ENCODE measurements at regions not wholly inside any gene's neighbourhood (a gene's known extent, or its start where the extent isn't known, plus 50 kb on each side); places are given as distances from the start of the nearest gene placed in this dataset.

- H3K4me3 ChIP-seq (ENCODE audit: low read depth, low read length) = no peak overlapping the region
- no peak for TF ChIP-seq CTCF (IDR thresholded peaks at IDR 0.05; ENCODE audit: insufficient read depth, low read length)
- DNase-seq (ENCODE audit: low read depth) = no peak
Observed at GRCh38 chr6:149153693-149154092, 163.8 kb upstream of the TAB2 start.

GRCh38 chr6:149154261-149154821 is 163.2 kb upstream of the TAB2 start:
- H3K4me3 ChIP-seq (ENCODE audit: low read depth, low read length) = no peak overlapping the region
- no peak for DNase-seq (ENCODE audit: low read depth)
- TF ChIP-seq CTCF (IDR thresholded peaks at IDR 0.05; ENCODE audit: insufficient read depth, low read length) = no peak

DNA sequence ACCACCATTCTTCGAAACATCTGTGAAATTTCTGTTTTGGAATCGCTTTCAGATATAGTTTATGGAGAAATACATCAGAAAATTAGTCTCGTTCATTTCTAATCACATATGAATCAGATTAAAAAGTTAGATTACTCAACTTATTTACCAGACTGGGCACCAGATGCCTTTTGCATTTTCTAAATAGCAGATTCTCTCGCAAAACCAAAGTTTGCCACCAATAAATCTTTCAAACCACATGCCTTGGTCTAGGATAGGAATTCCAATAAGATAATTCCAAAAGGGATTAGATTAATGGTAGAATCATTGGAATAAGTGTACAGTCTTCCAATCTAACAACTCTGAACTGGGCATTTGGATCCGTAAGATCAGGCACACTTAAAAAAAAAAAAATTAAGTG is 160.4 kb upstream of the TAB2 start:
- TF ChIP-seq CTCF (IDR thresholded peaks at IDR 0.05; ENCODE audit: insufficient read depth, low read length) = no peak
- no peak for DNase-seq (ENCODE audit: low read depth)
- H3K4me3 ChIP-seq (ENCODE audit: low read depth, low read length) = no peak overlapping the region

DNA sequence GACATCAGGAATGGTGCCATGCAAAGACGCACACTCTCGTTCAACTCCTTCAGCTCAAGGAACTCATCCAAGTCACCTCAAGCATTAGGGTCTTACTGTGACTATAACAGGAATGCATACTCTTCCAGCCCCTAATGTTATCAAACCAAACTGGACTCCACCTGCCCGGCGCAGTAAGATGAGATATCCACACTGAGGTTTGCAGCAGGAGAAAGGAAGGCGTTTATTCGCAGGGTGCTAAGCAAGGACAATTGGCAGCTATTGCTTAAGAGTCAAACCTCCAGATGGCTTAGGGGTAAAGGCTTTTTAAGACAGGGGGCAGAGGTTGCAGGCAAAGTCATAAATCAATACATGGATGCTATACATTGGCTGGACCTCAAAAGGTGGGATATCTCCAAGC is 159.4 kb upstream of the TAB2 start:
- no peak for TF ChIP-seq CTCF (IDR thresholded peaks at IDR 0.05; ENCODE audit: insufficient read depth, low read length)
- no peak for DNase-seq (ENCODE audit: low read depth)

GRCh38 chr6:149160943-149161342 is 156.6 kb upstream of the TAB2 start:
- TF ChIP-seq CTCF (IDR thresholded peaks at IDR 0.05; ENCODE audit: insufficient read depth, low read length) = no peak
- no peak overlapping the region for H3K4me3 ChIP-seq (ENCODE audit: low read depth, low read length)
- no peak for DNase-seq (ENCODE audit: low read depth)

More for the DNA sequence above, 159.4 kb upstream of the TAB2 start:
- H3K4me3 ChIP-seq (ENCODE audit: low read depth, low read length) = no peak overlapping the region

DNA sequence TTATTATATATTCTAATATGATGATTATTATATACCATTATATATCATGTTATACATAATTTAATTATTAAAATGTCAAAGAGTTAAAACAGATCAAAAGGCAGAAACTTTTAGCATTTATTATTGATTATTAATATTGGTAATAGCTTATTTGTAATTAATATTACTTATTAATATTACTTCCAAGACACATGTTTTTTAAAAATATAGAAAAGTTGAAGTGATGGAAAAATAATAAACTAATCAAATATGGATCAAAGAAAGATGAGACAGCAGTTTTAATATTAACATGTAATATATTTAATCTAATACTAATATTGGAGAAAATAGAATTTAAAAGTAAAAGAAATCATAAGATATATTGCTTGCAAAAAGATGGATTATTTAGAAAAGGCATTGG is 154.6 kb upstream of the TAB2 start:
- H3K4me3 ChIP-seq (ENCODE audit: low read depth, low read length) = no peak overlapping the region
- DNase-seq (ENCODE audit: low read depth) = no peak
- TF ChIP-seq CTCF (IDR thresholded peaks at IDR 0.05; ENCODE audit: insufficient read depth, low read length) = no peak

DNA sequence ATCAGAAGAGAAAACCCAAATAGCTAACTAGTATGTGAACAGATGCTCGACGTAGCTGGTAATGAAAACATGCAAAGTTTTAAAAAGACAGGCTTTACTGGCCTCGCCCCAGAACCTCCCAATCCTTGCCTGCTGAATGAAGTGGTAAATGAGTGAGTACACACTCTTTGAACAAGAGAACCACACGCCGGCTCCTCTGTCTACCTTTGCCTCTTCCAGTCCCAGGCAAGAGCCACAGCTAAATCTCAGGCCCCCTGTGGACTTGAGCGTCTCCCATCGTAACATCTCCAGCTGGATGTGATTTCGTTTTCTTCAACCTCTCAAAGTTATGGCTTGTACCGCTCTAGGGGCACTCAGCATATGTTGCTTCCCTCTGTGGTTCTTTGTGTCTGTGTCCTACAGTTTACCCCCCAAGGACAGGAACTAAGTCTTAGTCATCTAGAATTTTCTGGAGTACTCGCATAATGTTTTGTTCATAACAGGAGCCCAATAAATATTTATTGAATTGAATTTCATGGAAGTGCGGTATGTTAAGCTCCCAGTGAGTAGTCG is 153.2 kb upstream of the TAB2 start:
- H3K4me3 ChIP-seq (ENCODE audit: low read depth, low read length) = no peak overlapping the region
- no peak for TF ChIP-seq CTCF (IDR thresholded peaks at IDR 0.05; ENCODE audit: insufficient read depth, low read length)

More for the DNA sequence above, 153.2 kb upstream of the TAB2 start:
- no peak for DNase-seq (ENCODE audit: low read depth)
